SJCRH30 (cell line): ENCODE measurements at regions not wholly inside any gene's neighbourhood (a gene's known extent, or its start where the extent isn't known, plus 50 kb on each side); places are given as distances from the start of the nearest gene placed in this dataset.

Experiments
- DNase-seq, 2 experiments: peaks; one replicate each; pipeline ENCODE4 v3.0.0-alpha.2; 2015 to 2020
- H3K27ac ChIP-seq: fragments of 250-450 bp; sonication (Bioruptor Pico); 2 replicates; pipeline ENCODE4 v1.5.1; 2020; ENCODE audit warnings: mild to moderate bottlenecking, moderate library complexity
- H3K27me3 ChIP-seq: fragments of 250-450 bp; sonication (Bioruptor Pico); 2 replicates; pipeline ENCODE4 v1.5.1; 2020; ENCODE audit warnings: mild to moderate bottlenecking, moderate library complexity
- H3K36me3 ChIP-seq: fragments of 250-450 bp; sonication (Bioruptor Pico); 2 replicates; pipeline ENCODE4 v1.5.1; 2020; ENCODE audit warnings: mild to moderate bottlenecking, moderate library complexity
- H3K4me1 ChIP-seq: fragments of 250-450 bp; sonication (Bioruptor Pico); 2 replicates; pipeline ENCODE4 v1.5.1; 2020; ENCODE audit warnings: mild to moderate bottlenecking, moderate library complexity
- H3K4me3 ChIP-seq: fragments of 250-450 bp; sonication (Bioruptor Pico); 2 replicates; pipeline ENCODE4 v1.5.1; 2020; ENCODE audit warnings: mild to moderate bottlenecking, moderate library complexity
- H3K9me3 ChIP-seq: fragments of 250-450 bp; sonication (Bioruptor Pico); replicated peaks from 2 replicates; pipeline ENCODE4 v1.5.1; 2020; ENCODE audit warnings: mild to moderate bottlenecking, moderate library complexity

DNA sequence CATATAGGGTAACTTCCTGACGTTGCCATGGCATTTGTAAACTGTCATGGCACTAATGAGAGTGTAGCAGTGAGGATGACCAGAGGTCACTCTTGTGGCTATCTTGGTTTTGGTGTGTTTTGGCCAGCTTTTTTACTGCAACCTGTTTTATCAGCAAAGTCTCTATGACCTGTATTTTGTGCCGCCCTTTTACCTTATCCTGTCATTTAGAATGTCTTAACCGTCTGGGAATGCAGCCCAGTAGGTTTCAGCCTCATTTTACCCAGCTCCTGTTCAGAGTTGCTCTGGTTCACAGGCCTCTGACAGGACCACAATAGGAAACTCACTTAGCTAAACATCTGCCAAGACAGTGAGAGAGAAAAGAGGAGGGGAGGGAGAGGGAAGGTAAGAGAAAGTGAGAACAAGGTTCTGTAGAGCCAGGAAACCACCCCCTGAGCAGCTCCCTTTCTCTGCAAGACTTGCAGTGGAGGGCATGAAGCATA, 64.8 kb upstream of the PLEKHG3 start:
- Histone ChIP-seq H3K27me3 (no peaks in the 10 kb centered on the region), H3K4me3 (no peak overlapping the region), H3K36me3 (no peaks in the 10 kb centered on the region), H3K9me3 (no peaks in the 10 kb centered on the region), H3K4me1 (peaks cover 4% of the 10 kb centered on the region; the same call in 1 of the 2 replicates), H3K27ac (no peak overlapping the region)
- no peak for DNase-seq

DNA sequence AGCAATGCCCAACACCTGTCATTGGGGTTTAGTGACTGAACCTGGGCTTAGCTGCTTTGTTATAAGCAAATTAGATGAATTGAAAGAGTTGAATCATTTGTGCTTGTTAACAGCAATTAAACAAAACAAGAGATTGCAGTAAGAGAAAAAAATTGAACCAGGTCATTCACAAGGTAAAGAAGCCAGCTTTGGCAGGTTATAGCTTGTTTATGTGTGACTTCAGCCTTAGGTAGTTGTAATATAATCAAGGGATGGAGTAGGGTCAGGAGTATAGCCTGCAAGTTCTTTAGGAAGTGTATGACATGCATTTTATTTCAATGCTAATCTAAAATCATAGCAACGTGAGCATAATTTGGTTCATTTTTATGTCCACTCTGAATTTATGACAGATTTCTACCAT, 63.4 kb upstream of the PLEKHG3 start:
- H3K36me3 ChIP-seq = no peaks in the 10 kb centered on the region
- no peak overlapping the region for H3K4me3 ChIP-seq
- DNase-seq = no peak
- H3K9me3 ChIP-seq = no peaks in the 10 kb centered on the region
- no peak overlapping the region for H3K27ac ChIP-seq
- H3K27me3 ChIP-seq = no peaks in the 10 kb centered on the region
- H3K4me1 ChIP-seq = peaks cover 11% of the 10 kb centered on the region

DNA sequence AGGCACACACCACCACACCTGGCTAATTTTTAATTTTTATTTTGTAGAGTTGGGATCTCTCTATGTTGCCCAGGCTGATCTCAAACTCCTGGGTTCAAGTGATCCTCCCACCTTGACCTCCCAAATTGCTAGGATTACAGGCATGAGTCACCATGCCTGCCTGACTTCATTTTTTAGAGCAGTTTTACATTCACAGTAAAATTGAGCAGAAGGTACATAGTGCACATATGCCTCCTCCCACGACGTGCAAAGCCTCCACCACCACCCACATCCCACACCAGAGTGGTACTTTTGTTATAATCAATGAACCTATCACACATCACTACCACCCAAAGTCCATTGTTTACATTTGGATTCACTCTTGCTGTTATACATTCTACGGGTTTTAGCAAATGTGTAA, 62.5 kb upstream of the PLEKHG3 start:
- H3K4me3 ChIP-seq = no peak overlapping the region
- H3K36me3 ChIP-seq = no peaks in the 10 kb centered on the region
- DNase-seq = no peak
- no peak overlapping the region for H3K27ac ChIP-seq
- H3K4me1 ChIP-seq = peaks cover 11% of the 10 kb centered on the region
- H3K9me3 ChIP-seq = no peaks in the 10 kb centered on the region
- no peaks in the 10 kb centered on the region for H3K27me3 ChIP-seq

- DNase-seq = no peak
- Histone ChIP-seq H3K4me3 (no peak overlapping the region), H3K4me1 (peaks cover 11% of the 10 kb centered on the region), H3K9me3 (no peaks in the 10 kb centered on the region), H3K27ac (no peak overlapping the region), H3K36me3 (no peaks in the 10 kb centered on the region), H3K27me3 (no peaks in the 10 kb centered on the region)
Measured at GRCh38 chr14:64643709-64644108, 60.5 kb upstream of the PLEKHG3 start.

GRCh38 chr14:64644629-64645028, 59.6 kb upstream of the PLEKHG3 start:
- peaks cover 11% of the 10 kb centered on the region for H3K4me1 ChIP-seq
- H3K27ac ChIP-seq = no peak overlapping the region; the same call in 1 of the 2 replicates
- no peaks in the 10 kb centered on the region for H3K27me3 ChIP-seq
- no peaks in the 10 kb centered on the region for H3K36me3 ChIP-seq
- H3K9me3 ChIP-seq = no peaks in the 10 kb centered on the region
- H3K4me3 ChIP-seq = no peak overlapping the region
- DNase-seq = no peak

- Histone ChIP-seq H3K27me3 (no peaks in the 10 kb centered on the region), H3K27ac (no peak overlapping the region; the same call in 1 of the 2 replicates), H3K9me3 (no peaks in the 10 kb centered on the region), H3K4me1 (peaks cover 11% of the 10 kb centered on the region), H3K36me3 (no peaks in the 10 kb centered on the region), H3K4me3 (no peak overlapping the region; the same call in 1 of the 2 replicates)
- peak; percentile 17 to 39 for DNase-seq
Measured at GRCh38 chr14:64645220-64645892, 58.9 kb upstream of the PLEKHG3 start.

DNA sequence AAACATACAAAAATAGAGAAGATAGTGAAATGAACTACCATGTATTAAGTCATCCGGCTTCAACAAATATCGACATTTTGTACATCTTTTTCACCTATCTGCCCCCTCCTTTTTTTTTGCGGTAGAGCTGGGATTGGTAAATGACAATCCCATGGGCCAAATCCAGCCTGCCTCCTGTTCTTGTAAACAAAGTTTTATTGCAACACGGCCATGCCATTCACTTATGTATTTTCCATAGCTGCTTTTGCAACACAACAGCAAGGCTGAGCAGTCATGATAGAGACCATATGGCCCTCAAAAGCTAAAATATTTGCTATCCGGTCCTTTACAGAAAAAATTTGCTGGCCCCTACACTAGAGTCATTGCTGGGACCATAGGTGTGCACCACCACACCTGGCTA, 58.1 kb upstream of the PLEKHG3 start:
- H3K9me3 ChIP-seq = no peaks in the 10 kb centered on the region
- H3K36me3 ChIP-seq = no peaks in the 10 kb centered on the region
- peaks cover 6% of the 10 kb centered on the region for H3K4me1 ChIP-seq
- no peak overlapping the region for H3K27ac ChIP-seq
- no peaks in the 10 kb centered on the region for H3K27me3 ChIP-seq
- no peak for DNase-seq
- no peak overlapping the region for H3K4me3 ChIP-seq

GRCh38 chr14:64649383-64649998, 54.7 kb upstream of the PLEKHG3 start:
- no peak overlapping the region for H3K4me3 ChIP-seq
- no peak for DNase-seq
- peaks cover 14% of the 10 kb centered on the region for H3K4me1 ChIP-seq
- no peaks in the 10 kb centered on the region for H3K36me3 ChIP-seq
- H3K27ac ChIP-seq = no peak overlapping the region
- H3K9me3 ChIP-seq = no peaks in the 10 kb centered on the region
- H3K27me3 ChIP-seq = no peaks in the 10 kb centered on the region

GRCh38 chr14:64653900-64654245, 50.4 kb upstream of the PLEKHG3 start:
- H3K4me3 ChIP-seq = no peak overlapping the region
- no peak for DNase-seq
- H3K9me3 ChIP-seq = no peaks in the 10 kb centered on the region
- H3K4me1 ChIP-seq = peaks cover 7% of the 10 kb centered on the region; the same call in 1 of the 2 replicates
- no peak overlapping the region for H3K27ac ChIP-seq
- H3K36me3 ChIP-seq = no peaks in the 10 kb centered on the region
- H3K27me3 ChIP-seq = no peaks in the 10 kb centered on the region

- Histone ChIP-seq H3K27me3 (no peaks in the 10 kb centered on the region), H3K27ac (no peak overlapping the region), H3K4me3 (no peak overlapping the region), H3K9me3 (no peaks in the 10 kb centered on the region), H3K4me1 (peaks cover 7% of the 10 kb centered on the region; the same call in 1 of the 2 replicates), H3K36me3 (no peaks in the 10 kb centered on the region)
- DNase-seq = no peak
Measured at GRCh38 chr14:64654246-64654900, 49.9 kb upstream of the PLEKHG3 start.
